Activated CD8-positive, alpha-beta memory T cell treated with anti-CD3 and anti-CD28 coated beads for 36 hours (primary cell): ENCODE measurements at regions not wholly inside any gene's neighbourhood (a gene's known extent, or its start where the extent isn't known, plus 50 kb on each side); places are given as distances from the start of the nearest gene placed in this dataset.

Experiments used
- CTCF ChIA-PET: fragments of 350-600 bp; sonication (Branson Sonifier 250); formaldehyde crosslinking; loops from one replicate; lab custom pipeline; 2021; ENCODE audit warnings: antibody characterized with exemption; lab: Charles Lee
- POLR2A ChIA-PET: fragments of 350-600 bp; sonication (Branson Sonifier 250); formaldehyde crosslinking; loops from one replicate; lab custom pipeline; 2021; ENCODE audit warnings: antibody characterized with exemption; lab: Charles Lee

- CTCF ChIA-PET: no interaction called here
- POLR2A ChIA-PET: no interaction called here
These were observed 199.1 kb upstream of the SLC30A5 start for GRCh38 chr5:68894673-68895072.

GRCh38 chr5:68898951-68899471, 194.8 kb upstream of the SLC30A5 start:
- ChIA-PET CTCF (no interaction called here), POLR2A (no interaction called here)

GRCh38 chr5:68911840-68912690, 181.7 kb upstream of the SLC30A5 start:
- ChIA-PET CTCF (no interaction called here), POLR2A (interaction anchor here (0.6 kb wide), 1 partner anchor 125 kb away, joined by 9 read pairs; no protein-coding TSS in a partner anchor)

GRCh38 chr5:68915079-68915478, 178.7 kb upstream of the SLC30A5 start:
- ChIA-PET CTCF (no interaction called here), POLR2A (no interaction called here)

GRCh38 chr5:68918306-68918705, 175.5 kb upstream of the SLC30A5 start:
- POLR2A ChIA-PET: no interaction called here
- CTCF ChIA-PET: no interaction called here

GRCh38 chr5:68919988-68920490, 173.8 kb upstream of the SLC30A5 start:
- CTCF ChIA-PET: no interaction called here

GRCh38 chr5:68920888-68921287, 172.9 kb upstream of the SLC30A5 start:
- ChIA-PET CTCF (no interaction called here), POLR2A (no interaction called here)

More at GRCh38 chr5:68919988-68920490, 173.8 kb upstream of the SLC30A5 start:
- POLR2A ChIA-PET: no interaction called here

GRCh38 chr5:68922172-68922987, 171.4 kb upstream of the SLC30A5 start:
- CTCF ChIA-PET: no interaction called here
- POLR2A ChIA-PET: no interaction called here

- CTCF ChIA-PET: no interaction called here
- POLR2A ChIA-PET: no interaction called here
These were observed 169.2 kb upstream of the SLC30A5 start for GRCh38 chr5:68924481-68925145.

GRCh38 chr5:68928617-68929302, 165.1 kb upstream of the SLC30A5 start:
- CTCF ChIA-PET: no interaction called here
- POLR2A ChIA-PET: no interaction called here

- CTCF ChIA-PET: no interaction called here
These were observed 163.7 kb upstream of the SLC30A5 start for GRCh38 chr5:68930139-68930538.

GRCh38 chr5:68932830-68933434, 160.9 kb upstream of the SLC30A5 start:
- ChIA-PET CTCF (no interaction called here), POLR2A (interaction anchor here (0.6 kb wide), 1 partner anchor 304 kb away, joined by 8 read pairs; no protein-coding TSS in a partner anchor)

More at GRCh38 chr5:68930139-68930538, 163.7 kb upstream of the SLC30A5 start:
- POLR2A ChIA-PET: no interaction called here

GRCh38 chr5:68942169-68942568, 151.6 kb upstream of the SLC30A5 start:
- POLR2A ChIA-PET: no interaction called here
- CTCF ChIA-PET: no interaction called here

GRCh38 chr5:68946728-68947127, 147.1 kb upstream of the SLC30A5 start:
- ChIA-PET POLR2A (no interaction called here), CTCF (no interaction called here)

- CTCF ChIA-PET: no interaction called here
- POLR2A ChIA-PET: no interaction called here
These were observed 145.8 kb upstream of the SLC30A5 start for GRCh38 chr5:68947986-68948385.

- CTCF ChIA-PET: interaction anchor here (1.1 kb wide), 1 partner anchor 10 kb away, joined by 3 read pairs; no protein-coding TSS in a partner anchor
- POLR2A ChIA-PET: no interaction called here
These were observed 144.6 kb upstream of the SLC30A5 start for GRCh38 chr5:68949256-68949655.

GRCh38 chr5:68949711-68950110, 144.1 kb upstream of the SLC30A5 start:
- POLR2A ChIA-PET: no interaction called here

GRCh38 chr5:68950125-68950524, 143.7 kb upstream of the SLC30A5 start:
- POLR2A ChIA-PET: no interaction called here
- CTCF ChIA-PET: interaction anchor here (1.1 kb wide), 1 partner anchor 9 kb away, joined by 3 read pairs; no protein-coding TSS in a partner anchor

More at GRCh38 chr5:68949711-68950110, 144.1 kb upstream of the SLC30A5 start:
- CTCF ChIA-PET: interaction anchor here (1.1 kb wide), 1 partner anchor 10 kb away, joined by 3 read pairs; no protein-coding TSS in a partner anchor
